Activated CD4-positive, alpha-beta T cell treated with anti-CD3 and anti-CD28 coated beads for 36 hours (primary cell): ENCODE measurements at regions not wholly inside any gene's neighbourhood (a gene's known extent, or its start where the extent isn't known, plus 50 kb on each side); places are given as distances from the start of the nearest gene placed in this dataset.

ENCODE experiments used
- ATAC-seq: fragments of 200-7000 bp; cut with Tn5 transposase; one replicate; pipeline ENCODE4 v1.10.0; 2021; ENCODE audit warnings: mild to moderate bottlenecking, moderate library complexity
- CTCF ChIA-PET: fragments of 350-600 bp; sonication (Branson Sonifier 250); formaldehyde crosslinking; loops from one replicate; lab custom pipeline; 2021; ENCODE audit warnings: antibody characterized with exemption; lab: Charles Lee
- POLR2A ChIA-PET: fragments of 350-600 bp; sonication (Branson Sonifier 250); formaldehyde crosslinking; loops from one replicate; lab custom pipeline; 2021; ENCODE audit warnings: antibody characterized with exemption, inconsistent platforms; lab: Charles Lee
- DNase-seq: peaks from one replicate; pipeline ENCODE4 v3.0.0-alpha.2; 2020
- H3K27ac Mint-ChIP-seq: one replicate; pipeline ENCODE4 v1.8.0; 2021; ENCODE audit warnings: mixed read lengths
- H3K27me3 Mint-ChIP-seq: one replicate; pipeline ENCODE4 v1.8.0; 2021; ENCODE audit warnings: mixed read lengths
- H3K36me3 Mint-ChIP-seq: one replicate; pipeline ENCODE4 v1.8.0; 2021; ENCODE audit warnings: low read depth, mixed read lengths
- H3K4me1 Mint-ChIP-seq: one replicate; pipeline ENCODE4 v1.8.0; 2021; ENCODE audit warnings: mixed read lengths
- H3K4me3 Mint-ChIP-seq: one replicate; pipeline ENCODE4 v1.8.0; 2021; ENCODE audit warnings: mild to moderate bottlenecking, moderate library complexity, mixed read lengths
- H3K9me3 Mint-ChIP-seq: one replicate; pipeline ENCODE4 v1.8.0; 2021; ENCODE audit warnings: low read depth, mixed read lengths
- intact Hi-C, 2 experiments: fragments of 100-400 bp; cut with DNase I in 1 of 2; cut with micrococcal nuclease in 1 of 2; formaldehyde crosslinking; loops; one replicate each; pipeline versions ENCODE4 v1.14.2 to v1.15.1; 2022 to 2024; cut with DNase I, micrococcal nuclease

- ATAC-seq (no peak), DNase-seq (no peak)
- H3K27me3 Mint-ChIP-seq = no peaks in the 10 kb centered on the region
- CTCF ChIA-PET = interaction anchor here (0.6 to 1.9 kb wide), 3 partner anchors 9 to 183 kb away, joined by 3 to 4 read pairs (median 4); no protein-coding TSS in a partner anchor
- H3K27ac Mint-ChIP-seq = no peak overlapping the region
- intact Hi-C loops = no loop called here
- H3K4me1 Mint-ChIP-seq = no peaks in the 10 kb centered on the region
- no peak overlapping the region for H3K4me3 Mint-ChIP-seq
- H3K36me3 Mint-ChIP-seq = no peaks in the 10 kb centered on the region
- peaks cover 4% of the 10 kb centered on the region for H3K9me3 Mint-ChIP-seq
- POLR2A ChIA-PET = no interaction called here
These were observed 1020.3 kb downstream of the LRFN5 start for GRCh38 chr14:42626986-42627385.

DNA sequence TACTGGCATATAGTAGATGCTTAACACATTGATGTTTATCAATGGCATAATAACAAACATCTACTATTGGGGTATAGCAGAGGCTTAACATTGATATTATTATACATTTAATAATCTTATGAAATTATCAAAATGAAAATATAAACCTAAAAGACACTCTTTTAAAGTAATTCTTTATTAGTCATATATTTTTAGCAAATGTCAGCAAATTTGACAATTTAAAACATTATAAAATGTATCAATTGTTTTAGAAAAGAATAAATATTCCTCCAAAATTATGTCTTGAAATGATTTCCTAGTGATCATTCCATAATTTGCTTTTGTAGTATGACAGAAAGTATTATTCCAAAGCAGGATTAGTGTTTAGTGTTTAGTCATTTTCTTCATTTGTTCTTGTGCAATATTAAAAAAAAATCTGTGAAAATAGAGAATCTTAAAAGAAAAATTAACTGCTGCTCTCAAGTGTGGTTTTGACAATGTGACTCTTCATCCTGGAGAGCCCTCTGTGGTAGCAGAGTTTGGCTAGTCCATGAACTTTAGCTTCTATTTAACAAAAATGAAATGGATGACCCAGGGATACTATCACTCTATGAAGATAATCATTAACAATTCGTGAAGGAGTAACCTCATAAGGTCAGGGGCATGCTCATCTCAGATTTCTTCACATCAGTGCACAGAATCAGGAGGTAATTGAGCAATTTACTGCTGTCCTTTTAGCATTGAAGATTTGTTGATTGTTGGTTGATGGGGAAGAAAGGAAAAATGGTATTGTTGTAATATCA is 1018.5 kb downstream of the LRFN5 start:
- intact Hi-C loops = no loop called here
- no peak for DNase-seq
- H3K4me3 Mint-ChIP-seq = no peak overlapping the region
- H3K9me3 Mint-ChIP-seq = peaks cover 4% of the 10 kb centered on the region
- no peaks in the 10 kb centered on the region for H3K27me3 Mint-ChIP-seq
- no peaks in the 10 kb centered on the region for H3K36me3 Mint-ChIP-seq
- H3K4me1 Mint-ChIP-seq = no peaks in the 10 kb centered on the region
- CTCF ChIA-PET = no interaction called here
- H3K27ac Mint-ChIP-seq = no peak overlapping the region
- no peak for ATAC-seq
- POLR2A ChIA-PET = no interaction called here

DNA sequence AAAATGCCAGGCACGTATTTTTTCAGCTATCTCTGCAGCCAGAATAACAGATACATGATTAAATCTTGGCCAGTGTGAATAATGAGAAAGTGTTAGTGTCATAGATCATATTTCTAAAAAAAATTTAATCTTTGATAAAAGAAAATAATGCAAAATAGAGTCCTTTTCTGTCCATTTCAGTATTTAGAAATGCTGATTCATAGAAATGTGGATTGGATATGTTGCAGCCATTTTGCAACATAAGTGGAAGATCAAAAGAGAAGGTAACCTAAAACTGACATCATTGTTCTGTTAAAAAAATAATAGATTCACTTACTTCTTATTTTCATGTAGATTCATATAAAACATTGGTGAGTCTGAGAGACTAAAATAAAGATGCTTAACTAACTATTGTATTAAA is 1010.3 kb downstream of the LRFN5 start:
- CTCF ChIA-PET = no interaction called here
- H3K4me3 Mint-ChIP-seq = no peak overlapping the region
- H3K27ac Mint-ChIP-seq = no peak overlapping the region
- no peaks in the 10 kb centered on the region for H3K4me1 Mint-ChIP-seq
- POLR2A ChIA-PET = no interaction called here
- ATAC-seq (no peak), DNase-seq (no peak)
- H3K9me3 Mint-ChIP-seq = peaks cover 8% of the 10 kb centered on the region
- intact Hi-C loops = no loop called here
- no peaks in the 10 kb centered on the region for H3K27me3 Mint-ChIP-seq
- H3K36me3 Mint-ChIP-seq = no peaks in the 10 kb centered on the region

DNA sequence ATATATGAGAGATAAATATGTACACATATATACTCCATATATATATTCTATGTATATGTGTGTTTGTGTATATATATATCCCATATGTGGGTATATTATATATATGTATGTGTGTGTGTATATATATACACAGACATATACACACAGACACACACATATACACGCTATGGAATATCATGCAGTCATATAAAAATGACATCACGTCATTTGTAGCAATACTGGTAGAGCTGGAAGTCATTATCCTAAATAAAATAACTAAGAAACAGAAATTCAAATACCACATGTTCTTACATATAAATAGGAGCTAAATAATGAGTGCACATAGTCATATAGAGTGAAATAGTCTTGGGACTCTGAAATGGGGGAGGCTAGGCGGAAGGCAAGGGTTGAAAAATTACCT is 1000.2 kb downstream of the LRFN5 start:
- Mint-ChIP-seq H3K27ac (no peak overlapping the region), H3K4me3 (no peak overlapping the region), H3K27me3 (no peaks in the 10 kb centered on the region), H3K36me3 (no peaks in the 10 kb centered on the region), H3K4me1 (no peaks in the 10 kb centered on the region), H3K9me3 (peaks cover 12% of the 10 kb centered on the region)
- no peak for ATAC-seq
- intact Hi-C loops = no loop called here
- no peak for DNase-seq
- ChIA-PET CTCF (no interaction called here), POLR2A (no interaction called here)

- ChIA-PET POLR2A (no interaction called here), CTCF (no interaction called here)
- H3K27me3 Mint-ChIP-seq = no peaks in the 10 kb centered on the region
- no peaks in the 10 kb centered on the region for H3K4me1 Mint-ChIP-seq
- ATAC-seq (no peak), DNase-seq (no peak)
- H3K4me3 Mint-ChIP-seq = no peak overlapping the region
- peaks cover 11% of the 10 kb centered on the region for H3K9me3 Mint-ChIP-seq
- no peaks in the 10 kb centered on the region for H3K36me3 Mint-ChIP-seq
- no peak overlapping the region for H3K27ac Mint-ChIP-seq
- intact Hi-C loops = no loop called here
These were observed 995.7 kb downstream of the LRFN5 start for GRCh38 chr14:42602336-42602845.

- POLR2A ChIA-PET = no interaction called here
These were observed 965.4 kb downstream of the LRFN5 start for GRCh38 chr14:42572032-42572431.

GRCh38 chr14:42569227-42569626 is 962.6 kb downstream of the LRFN5 start:
- intact Hi-C loops = no loop called here
- ATAC-seq = no peak
- no peaks in the 10 kb centered on the region for H3K4me1 Mint-ChIP-seq

More at GRCh38 chr14:42572032-42572431, 965.4 kb downstream of the LRFN5 start:
- no peak overlapping the region for H3K27ac Mint-ChIP-seq
- H3K4me3 Mint-ChIP-seq = no peak overlapping the region
- CTCF ChIA-PET = no interaction called here
- H3K36me3 Mint-ChIP-seq = no peaks in the 10 kb centered on the region
- H3K27me3 Mint-ChIP-seq = no peaks in the 10 kb centered on the region
- DNase-seq (no peak), ATAC-seq (no peak)
- H3K9me3 Mint-ChIP-seq = peaks cover 15% of the 10 kb centered on the region
- H3K4me1 Mint-ChIP-seq = no peaks in the 10 kb centered on the region
- intact Hi-C loops = no loop called here

DNA sequence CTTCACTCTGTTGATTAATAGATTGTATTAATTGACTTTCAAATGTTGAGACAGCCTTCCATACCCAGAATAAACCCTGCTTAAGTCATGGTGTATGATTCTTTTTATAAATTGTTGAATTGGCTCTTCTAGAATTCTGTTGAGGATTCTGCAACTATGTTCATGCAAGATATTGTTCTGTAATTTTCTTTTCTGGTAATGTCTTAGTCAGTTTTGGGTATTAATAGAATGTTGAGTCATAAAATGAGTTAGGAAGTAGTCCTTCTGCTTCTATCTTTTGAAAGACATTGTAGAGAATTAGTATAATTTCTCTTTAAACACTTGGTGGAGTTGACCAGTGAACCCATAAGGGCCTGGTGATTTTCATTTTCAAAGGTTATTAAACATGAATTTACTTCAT is 958.9 kb downstream of the LRFN5 start:
- CTCF ChIA-PET = no interaction called here
- Mint-ChIP-seq H3K27ac (no peak overlapping the region), H3K4me3 (no peak overlapping the region), H3K4me1 (no peaks in the 10 kb centered on the region), H3K27me3 (no peaks in the 10 kb centered on the region), H3K36me3 (no peaks in the 10 kb centered on the region), H3K9me3 (peaks cover 7% of the 10 kb centered on the region)
- DNase-seq = no peak
- intact Hi-C loops = no loop called here
- ATAC-seq = no peak
- POLR2A ChIA-PET = no interaction called here

More at GRCh38 chr14:42569227-42569626, 962.6 kb downstream of the LRFN5 start:
- Mint-ChIP-seq H3K36me3 (no peaks in the 10 kb centered on the region), H3K27me3 (no peaks in the 10 kb centered on the region), H3K27ac (no peak overlapping the region), H3K9me3 (peaks cover 10% of the 10 kb centered on the region), H3K4me3 (no peak overlapping the region)
- CTCF ChIA-PET = no interaction called here
- DNase-seq = no peak
- POLR2A ChIA-PET = no interaction called here

DNA sequence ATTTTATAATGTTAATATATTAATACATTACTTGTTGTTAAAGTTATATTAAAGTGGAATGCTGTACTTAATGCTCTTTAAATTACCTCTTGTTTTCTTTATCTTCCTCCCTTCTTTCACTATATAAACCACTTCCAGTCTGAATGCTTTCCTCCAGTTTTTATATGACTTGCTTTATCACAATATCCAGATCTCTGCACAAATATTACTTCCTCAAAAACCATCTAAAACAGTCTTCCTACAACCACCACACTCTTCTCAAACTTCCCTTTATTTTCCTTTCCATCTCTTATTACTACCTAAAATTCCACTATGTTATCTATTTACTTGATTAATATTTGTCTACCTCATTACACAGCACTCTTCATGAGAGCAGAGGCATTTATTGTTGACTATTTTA is 956.6 kb downstream of the LRFN5 start:
- Mint-ChIP-seq H3K4me3 (no peak overlapping the region), H3K36me3 (no peaks in the 10 kb centered on the region), H3K4me1 (no peaks in the 10 kb centered on the region), H3K27ac (no peak overlapping the region), H3K27me3 (no peaks in the 10 kb centered on the region), H3K9me3 (peaks cover 14% of the 10 kb centered on the region)
- intact Hi-C loops = no loop called here
- POLR2A ChIA-PET = no interaction called here
- CTCF ChIA-PET = no interaction called here
- DNase-seq (no peak), ATAC-seq (no peak)

- no peak for DNase-seq
- no peak for ATAC-seq
- ChIA-PET POLR2A (no interaction called here), CTCF (no interaction called here)
- H3K27ac Mint-ChIP-seq = no peak overlapping the region
- H3K4me1 Mint-ChIP-seq = no peaks in the 10 kb centered on the region
- intact Hi-C loops = no loop called here
- H3K9me3 Mint-ChIP-seq = peaks cover 11% of the 10 kb centered on the region
- no peak overlapping the region for H3K4me3 Mint-ChIP-seq
- H3K36me3 Mint-ChIP-seq = no peaks in the 10 kb centered on the region
- no peaks in the 10 kb centered on the region for H3K27me3 Mint-ChIP-seq
These were observed 949.9 kb downstream of the LRFN5 start for GRCh38 chr14:42556551-42556950.

GRCh38 chr14:42555365-42555764 is 948.7 kb downstream of the LRFN5 start:
- Mint-ChIP-seq H3K9me3 (peaks cover 11% of the 10 kb centered on the region), H3K4me3 (no peak overlapping the region), H3K27ac (no peak overlapping the region), H3K4me1 (no peaks in the 10 kb centered on the region), H3K36me3 (no peaks in the 10 kb centered on the region), H3K27me3 (no peaks in the 10 kb centered on the region)
- ChIA-PET CTCF (no interaction called here), POLR2A (no interaction called here)
- intact Hi-C loops = no loop called here
- no peak for DNase-seq
- no peak for ATAC-seq

DNA sequence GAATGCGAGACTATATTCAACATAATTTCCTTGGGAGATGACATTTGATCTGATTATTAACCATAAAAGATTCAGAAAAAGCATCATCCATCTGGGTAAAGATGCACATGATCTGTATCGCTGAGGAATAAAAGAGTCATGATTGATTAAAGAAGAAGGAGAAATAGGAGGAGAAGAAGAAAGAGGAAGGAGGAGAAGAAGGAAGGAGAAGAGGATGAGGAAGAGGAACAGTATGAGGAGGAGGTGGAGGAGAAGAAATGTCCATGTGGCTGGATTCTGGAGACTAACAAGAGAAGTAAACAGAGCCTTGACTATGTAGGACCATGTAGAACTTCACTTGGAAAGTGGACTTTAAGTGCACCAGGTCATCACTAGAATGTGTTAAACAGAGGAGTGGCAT is 947.4 kb downstream of the LRFN5 start:
- Mint-ChIP-seq H3K27ac (no peak overlapping the region), H3K4me1 (no peaks in the 10 kb centered on the region), H3K27me3 (no peaks in the 10 kb centered on the region), H3K36me3 (no peaks in the 10 kb centered on the region), H3K4me3 (no peak overlapping the region), H3K9me3 (peaks cover 9% of the 10 kb centered on the region)
- ATAC-seq (no peak), DNase-seq (no peak)
- CTCF ChIA-PET = no interaction called here
- intact Hi-C loops = no loop called here
- POLR2A ChIA-PET = no interaction called here
